ENCODE measurements at regions not wholly inside any gene's neighbourhood (a gene's known extent, or its start where the extent isn't known, plus 50 kb on each side); places are given as distances from the start of the nearest gene placed in this dataset.

GRCh38 chr2:129080715-129081476, 762.2 kb upstream of the HS6ST1 start:
- no peak for TF ChIP-seq POLR2A (IDR thresholded peaks at IDR 0.05)
- TF ChIP-seq CTCF (IDR thresholded peaks at IDR 0.05) = no peak
- no peak overlapping the region for H3K4me3 ChIP-seq (ENCODE audit: low read depth, poor library complexity, severe bottlenecking)
- intact Hi-C loops (cut with DNase I; ENCODE audit: low total_unique reads) = no loop called here

GRCh38 chr2:129085386-129085785, 766.7 kb upstream of the HS6ST1 start:
- no peak for TF ChIP-seq POLR2A (IDR thresholded peaks at IDR 0.05)
- TF ChIP-seq CTCF (IDR thresholded peaks at IDR 0.05) = no peak
- WGBS, 2 donors = 84 to 93% methylated on average over 3 of the region's 3 CpGs
- intact Hi-C loops (cut with DNase I; ENCODE audit: low total_unique reads) = no loop called here
- no peak overlapping the region for H3K4me3 ChIP-seq (ENCODE audit: low read depth, poor library complexity, severe bottlenecking)
- DNase-seq (ENCODE audit: low spot score in 2 of 2) = no peak

More at GRCh38 chr2:129080715-129081476, 762.2 kb upstream of the HS6ST1 start:
- DNase-seq (ENCODE audit: low spot score in 2 of 2) = no peak
- 70 to 74% methylated on average over 7 of the region's 7 CpGs for WGBS, 2 donors

GRCh38 chr2:129087133-129087813, 768.6 kb upstream of the HS6ST1 start:
- no peak overlapping the region for H3K4me3 ChIP-seq (ENCODE audit: low read depth, poor library complexity, severe bottlenecking)
- intact Hi-C loops (cut with DNase I; ENCODE audit: low total_unique reads) = no loop called here
- WGBS, 2 donors = 34 to 45% methylated on average over 2 of the region's 2 CpGs
- TF ChIP-seq POLR2A (IDR thresholded peaks at IDR 0.05) (no peak), CTCF (IDR thresholded peaks at IDR 0.05) (no peak)
- peak in 1 of 2 donors; percentile 53 for DNase-seq (ENCODE audit: low spot score in 2 of 2)

- TF ChIP-seq CTCF (IDR thresholded peaks at IDR 0.05) = no peak
- TF ChIP-seq POLR2A (IDR thresholded peaks at IDR 0.05) = no peak
- intact Hi-C loops (cut with DNase I; ENCODE audit: low total_unique reads) = no loop called here
- no peak overlapping the region for H3K4me3 ChIP-seq (ENCODE audit: low read depth, poor library complexity, severe bottlenecking)
- DNase-seq (ENCODE audit: low spot score in 2 of 2) = no peak
- 92 to 93% methylated on average over 3 of the region's 3 CpGs for WGBS, 2 donors
These were observed 773.0 kb upstream of the HS6ST1 start for GRCh38 chr2:129091620-129092019.

- DNase-seq (ENCODE audit: low spot score in 2 of 2) = no peak
- intact Hi-C loops (cut with DNase I; ENCODE audit: low total_unique reads) = no loop called here
- WGBS, 2 donors = 64 to 71% methylated on average over 5 of the region's 5 CpGs
- H3K4me3 ChIP-seq (ENCODE audit: low read depth, poor library complexity, severe bottlenecking) = no peak overlapping the region
- TF ChIP-seq POLR2A (IDR thresholded peaks at IDR 0.05) (no peak), CTCF (IDR thresholded peaks at IDR 0.05) (no peak)
These were observed 774.3 kb upstream of the HS6ST1 start for GRCh38 chr2:129092956-129093355.

Data from lower leg skin (tissue), 4 donors.